H54 (cell line): ENCODE measurements at regions not wholly inside any gene's neighbourhood (a gene's known extent, or its start where the extent isn't known, plus 50 kb on each side); places are given as distances from the start of the nearest gene placed in this dataset.
A peak's percentile ranks its signal among the peaks of the same experiment; 100 is the strongest.
"Not testable (repeated sequence)": the region's sequence is repeated elsewhere in the genome, so short reads cannot be mapped to it uniquely, and the experiment has no call there.

Source experiments
- DNase-seq: peaks from one replicate; pipeline ENCODE4 v3.0.0; 2011; ENCODE audit warnings: low spot score, mixed read lengths; ENCODE audit not compliant: insufficient read length
- FAIRE-seq: peaks from 3 replicates; lab custom pipeline; 2011; peaks lifted over from hg19 to GRCh38; lab: Jason Lieb, UNC
- POLR2A ChIP-seq: IDR thresholded peaks from 2 replicates; pipeline ENCODE4 v1.6.1; 2011; ENCODE audit warnings: low read depth, mild to moderate bottlenecking, low read length

- DNase-seq = no peak
- no peak for FAIRE-seq
- TF ChIP-seq POLR2A = no peak
Measured at GRCh38 chr1:212514782-212515181, 82.1 kb downstream of the NENF start.

- FAIRE-seq (no peak), DNase-seq (no peak)
- TF ChIP-seq POLR2A = no peak
Measured at GRCh38 chr1:212515329-212515760, 82.6 kb downstream of the NENF start.

- not testable (repeated sequence) for DNase-seq, FAIRE-seq
Measured at GRCh38 chr1:212516012-212516411, 83.3 kb downstream of the NENF start.

- DNase-seq = no peak
- FAIRE-seq = no peak
- TF ChIP-seq POLR2A = no peak
Measured at GRCh38 chr1:212518188-212519054, 85.7 kb downstream of the NENF start.

- DNase-seq = no peak
- TF ChIP-seq POLR2A = no peak
- no peak for FAIRE-seq
Measured at GRCh38 chr1:212519131-212519530, 86.4 kb downstream of the NENF start.

GRCh38 chr1:212520299-212520698, 87.6 kb downstream of the NENF start:
- no peak for DNase-seq
- TF ChIP-seq POLR2A = no peak
- FAIRE-seq = no peak

- no peak for FAIRE-seq
- TF ChIP-seq POLR2A = no peak
- DNase-seq = no peak
Measured at GRCh38 chr1:212520746-212521145, 87.8 kb upstream of the ATF3 start.

- FAIRE-seq (no peak), DNase-seq (peak; percentile 31)
Measured at GRCh38 chr1:212525479-212526110, 83.0 kb upstream of the ATF3 start.

GRCh38 chr1:212526111-212526491, 82.5 kb upstream of the ATF3 start:
- FAIRE-seq (no peak), DNase-seq (no peak)
- TF ChIP-seq POLR2A = no peak

More at GRCh38 chr1:212525479-212526110, 83.0 kb upstream of the ATF3 start:
- TF ChIP-seq POLR2A = no peak

- no peak for FAIRE-seq
- no peak for DNase-seq
- no peak for TF ChIP-seq POLR2A
Measured at GRCh38 chr1:212528501-212528900, 80.1 kb upstream of the ATF3 start.

- DNase-seq (peak; percentile 23), FAIRE-seq (no peak)
- TF ChIP-seq POLR2A = no peak
Measured at GRCh38 chr1:212529211-212529741, 79.3 kb upstream of the ATF3 start.

- DNase-seq = no peak
- FAIRE-seq = no peak
- no peak for TF ChIP-seq POLR2A
Measured at GRCh38 chr1:212531267-212531666, 77.3 kb upstream of the ATF3 start.

- FAIRE-seq (no peak), DNase-seq (no peak)
- no peak for TF ChIP-seq POLR2A
Measured at GRCh38 chr1:212531796-212532195, 76.8 kb upstream of the ATF3 start.

- no peak for FAIRE-seq
- no peak for TF ChIP-seq POLR2A
- DNase-seq = no peak
Measured at GRCh38 chr1:212532469-212533147, 76.0 kb upstream of the ATF3 start.
